ENCODE measurements at regions not wholly inside any gene's neighbourhood (a gene's known extent, or its start where the extent isn't known, plus 50 kb on each side); places are given as distances from the start of the nearest gene placed in this dataset.

DNA sequence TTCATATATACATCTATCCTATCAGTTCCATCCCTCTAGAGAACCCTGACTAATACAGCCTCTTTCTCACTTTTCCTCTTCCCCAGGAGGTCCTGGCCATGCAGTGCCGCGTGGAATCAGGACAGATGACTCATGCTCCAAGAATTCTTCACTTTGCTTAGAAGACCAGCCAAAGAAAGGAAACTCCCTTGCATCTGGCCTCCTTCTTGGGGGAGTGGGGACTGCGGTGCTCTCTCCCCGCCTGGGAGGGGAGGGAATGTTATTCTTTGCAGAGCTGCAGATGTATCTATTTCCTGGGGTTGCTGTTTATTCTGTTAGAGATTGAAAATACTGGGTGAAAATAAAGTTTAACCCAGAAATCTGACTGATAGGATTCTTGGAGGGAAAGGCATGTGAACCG is 111.5 kb upstream of the SH3BP4 start:
- DNase-seq (ENCODE audit: extremely low read depth in 1 of 2, low read depth in 1 of 2), result no peak

DNA sequence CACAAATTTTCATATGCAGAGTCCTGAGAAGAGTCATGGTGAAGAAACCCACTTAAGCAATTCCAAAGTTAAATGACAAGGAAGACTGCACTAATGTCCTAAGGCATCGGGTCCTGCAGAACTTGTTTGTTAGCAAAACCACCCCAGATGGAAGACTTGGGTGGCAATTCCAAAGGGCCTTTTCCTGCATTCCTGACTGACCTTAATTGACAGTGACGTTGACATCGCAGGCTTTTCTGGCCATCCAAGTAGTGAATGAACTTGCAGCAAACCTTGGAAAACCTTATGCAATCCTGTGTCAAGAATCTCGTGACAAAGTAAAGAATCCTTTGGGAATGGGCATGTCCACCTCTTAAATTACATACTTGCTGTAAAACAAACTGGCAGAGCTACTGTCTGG is 112.5 kb upstream of the SH3BP4 start:
- DNase-seq (ENCODE audit: extremely low read depth in 1 of 2, low read depth in 1 of 2), result no peak

DNA sequence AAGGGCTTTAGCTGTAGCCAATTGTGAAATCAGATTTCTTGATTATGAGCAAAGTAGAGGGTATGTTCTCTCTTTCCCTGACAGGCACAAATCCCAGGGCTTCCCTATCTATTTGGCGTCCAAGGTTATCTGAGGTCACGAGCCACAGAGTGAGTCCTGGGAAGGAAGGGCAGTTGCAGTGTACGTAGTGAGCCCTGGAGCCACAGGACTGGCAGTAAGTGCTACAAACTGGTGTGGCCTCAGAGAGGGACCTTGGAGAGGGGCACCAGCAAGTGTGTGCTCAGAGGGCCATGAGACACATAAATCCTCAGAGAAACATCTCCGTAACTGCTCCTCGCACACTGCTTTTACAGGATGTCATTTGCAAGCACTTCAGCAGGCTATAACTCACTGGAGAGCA is 115.5 kb upstream of the SH3BP4 start:
- no peak for DNase-seq (ENCODE audit: extremely low read depth in 1 of 2, low read depth in 1 of 2)

DNA sequence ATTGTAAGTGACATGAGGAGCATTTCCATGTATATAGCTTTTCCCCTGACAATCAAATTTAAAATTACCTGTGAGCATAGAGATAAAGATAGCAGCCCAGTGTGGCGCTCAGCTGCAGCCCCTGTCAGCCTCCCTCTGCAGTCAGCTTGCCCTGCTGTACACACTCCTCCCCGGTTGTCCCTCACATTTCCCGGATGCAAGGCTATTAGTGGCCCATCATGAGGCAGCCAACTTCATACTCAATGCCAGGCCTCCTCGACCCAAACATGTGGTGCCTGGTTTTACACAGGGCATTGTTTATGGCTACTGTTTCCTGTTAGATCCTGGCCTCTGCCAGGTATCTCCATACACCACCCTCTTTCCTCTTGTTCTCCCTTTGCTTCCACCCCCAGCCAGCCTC is 116.1 kb upstream of the SH3BP4 start:
- no peak for DNase-seq (ENCODE audit: extremely low read depth in 1 of 2, low read depth in 1 of 2)

DNA sequence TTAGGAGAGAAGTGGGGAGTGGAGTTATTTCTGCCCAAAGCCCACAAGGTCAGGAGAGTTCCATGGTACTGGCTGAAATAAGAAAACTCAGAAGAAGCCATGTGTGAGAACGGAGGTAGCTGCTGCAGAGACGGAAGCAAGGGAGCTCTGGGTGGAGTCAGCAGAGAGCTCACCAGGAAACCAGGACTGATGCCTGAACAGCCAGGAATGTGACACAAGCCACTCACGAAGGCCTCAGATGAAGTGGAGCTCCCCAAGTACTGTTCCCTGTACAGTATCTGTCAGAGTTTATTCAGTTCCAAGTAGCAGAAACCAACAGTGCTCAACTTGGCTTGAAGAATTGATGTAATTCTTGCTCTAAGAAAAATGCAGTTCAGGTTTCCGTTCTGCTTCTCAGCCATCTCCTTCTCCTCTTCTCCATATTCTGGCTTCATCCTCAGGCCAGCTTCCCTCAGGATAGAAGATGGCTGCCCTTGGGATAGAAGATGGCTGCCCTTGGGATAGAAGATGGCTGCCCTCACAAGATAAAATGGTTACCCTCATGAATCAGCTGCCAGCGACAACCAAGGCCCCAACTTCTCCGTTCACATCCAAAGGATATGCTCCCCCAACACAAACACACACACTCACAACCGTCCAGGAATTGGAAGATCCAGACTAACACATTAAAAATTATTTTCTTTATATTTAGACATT is 117.4 kb upstream of the SH3BP4 start:
- no peak for DNase-seq (ENCODE audit: extremely low read depth in 1 of 2, low read depth in 1 of 2)

DNA sequence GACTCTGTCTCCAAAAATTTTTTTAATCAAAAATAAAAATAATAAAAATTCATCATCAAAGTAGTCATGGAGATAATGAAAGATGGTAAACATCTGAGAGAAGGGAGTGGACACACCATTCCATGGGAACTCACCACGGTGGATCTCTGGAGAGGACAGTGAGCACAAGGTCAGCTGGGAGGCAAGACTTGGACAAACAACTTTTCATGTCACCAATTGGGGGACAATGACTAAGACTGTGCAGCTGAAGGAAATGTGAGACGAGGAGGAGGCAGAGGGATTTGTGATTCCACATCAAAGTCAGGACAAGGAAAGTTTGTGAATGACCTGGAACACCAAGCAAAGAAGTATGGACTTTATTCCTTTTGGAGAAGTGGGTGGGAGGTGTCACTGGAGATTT is 121.0 kb upstream of the SH3BP4 start:
- DNase-seq (ENCODE audit: extremely low read depth in 1 of 2, low read depth in 1 of 2), result no peak

DNA sequence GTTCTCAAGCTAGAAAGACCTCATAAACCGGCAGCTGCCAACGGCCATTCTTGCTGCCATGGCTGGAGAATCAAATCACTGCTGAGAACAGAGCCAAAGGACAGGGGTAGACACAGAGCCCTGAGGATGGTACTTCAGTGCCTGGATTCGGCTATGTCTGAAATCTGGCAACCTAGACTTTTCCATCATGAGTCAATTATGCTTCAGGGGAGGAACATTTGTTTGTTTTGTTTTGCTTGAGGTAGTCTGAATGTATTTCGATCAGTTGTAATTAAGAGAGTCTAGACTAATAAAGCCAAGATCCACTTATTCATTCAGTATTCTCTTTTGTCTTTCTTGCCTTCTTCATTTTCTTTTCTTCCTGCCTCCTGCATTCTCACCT is 122.8 kb upstream of the SH3BP4 start:
- DNase-seq (ENCODE audit: extremely low read depth in 1 of 2, low read depth in 1 of 2), result no peak

DNA sequence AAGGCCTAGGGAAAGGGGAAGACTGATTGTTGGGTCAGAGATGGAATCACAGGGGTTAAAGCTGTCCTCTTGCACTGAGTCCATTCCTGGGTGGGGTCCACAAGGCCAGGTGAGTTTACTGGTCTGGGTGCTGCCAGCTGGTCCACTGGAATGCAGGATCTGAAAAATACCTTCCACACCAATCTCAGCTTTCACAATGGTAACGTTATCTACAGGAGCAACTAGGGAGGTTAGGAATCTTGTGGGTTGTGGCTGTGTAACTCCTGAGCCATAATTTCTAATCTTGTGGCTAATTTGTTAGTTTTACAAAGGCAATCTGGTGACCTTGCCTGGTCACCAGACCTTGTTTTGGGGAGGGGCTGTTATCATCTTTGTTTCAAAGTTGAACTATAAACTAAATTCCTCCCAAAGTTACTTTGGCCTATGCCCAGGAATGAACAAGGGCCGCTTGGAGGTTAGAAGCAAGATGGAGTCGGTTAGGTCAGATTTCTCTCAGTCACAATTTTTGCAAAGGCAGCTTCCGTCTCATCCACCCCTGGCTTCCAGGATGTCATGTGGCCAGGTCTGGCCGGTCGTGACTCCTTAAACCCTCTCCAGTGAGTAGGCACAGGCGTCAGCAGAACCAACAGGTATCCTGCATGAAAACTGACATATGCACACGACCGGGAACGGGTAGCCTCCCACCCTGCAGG is 123.3 kb upstream of the SH3BP4 start:
- DNase-seq (ENCODE audit: extremely low read depth in 1 of 2, low read depth in 1 of 2), result no peak

DNA sequence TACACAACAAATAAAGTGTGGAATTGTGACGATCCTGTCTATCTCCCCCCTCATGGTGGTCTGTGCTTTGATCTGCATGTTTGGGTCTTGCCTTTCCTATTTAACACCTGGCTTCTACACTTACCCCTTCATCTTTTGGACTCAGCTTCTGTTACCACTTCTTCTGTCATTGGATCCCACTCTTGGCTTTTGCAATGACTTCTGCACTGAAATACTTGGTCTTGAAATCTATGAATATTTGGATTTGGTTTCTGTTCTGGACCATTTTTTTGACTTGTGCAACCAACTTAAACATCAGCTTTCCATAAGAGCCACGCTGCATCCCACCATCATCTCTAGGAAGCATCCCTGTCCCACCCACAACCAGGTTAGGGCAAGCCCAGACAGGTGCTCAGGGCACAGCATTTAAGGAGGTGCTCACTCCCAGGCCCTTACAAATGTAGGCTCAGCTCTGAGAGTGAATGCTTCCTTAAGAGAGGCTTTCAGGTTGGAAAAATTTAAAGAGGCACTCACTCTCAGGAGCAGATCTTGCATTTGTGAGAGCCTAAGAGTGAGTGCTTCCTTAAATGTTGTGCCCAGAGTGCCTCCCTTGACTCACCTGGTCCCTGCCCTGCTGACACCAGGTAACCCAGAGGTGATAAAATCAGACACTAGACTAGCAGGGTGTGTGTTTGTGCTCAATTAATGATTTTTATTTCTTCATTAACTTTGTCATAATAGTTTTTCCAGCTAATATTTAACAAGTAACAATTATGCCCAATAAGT is 124.5 kb upstream of the SH3BP4 start:
- DNase-seq (ENCODE audit: extremely low read depth in 1 of 2, low read depth in 1 of 2), result no peak

DNA sequence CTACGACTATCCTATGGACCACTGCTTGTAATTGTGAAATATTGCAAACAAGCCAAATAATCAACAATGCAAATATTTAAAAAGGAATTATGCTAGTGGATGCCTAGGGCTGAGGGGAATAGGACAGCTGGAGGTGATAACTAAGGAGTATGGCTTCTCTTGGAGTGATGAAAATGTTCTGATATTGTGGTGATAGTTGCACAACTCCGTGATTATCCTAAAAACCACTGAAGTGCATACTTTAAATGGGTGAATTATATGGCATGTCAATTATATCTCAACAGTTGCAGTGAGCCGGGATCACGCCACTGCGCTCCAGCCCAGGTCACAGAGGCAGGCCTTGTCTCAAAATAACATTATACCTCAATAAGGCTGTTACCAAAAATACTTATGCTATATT is 125.1 kb upstream of the SH3BP4 start:
- no peak for DNase-seq (ENCODE audit: extremely low read depth in 1 of 2, low read depth in 1 of 2)

DNA sequence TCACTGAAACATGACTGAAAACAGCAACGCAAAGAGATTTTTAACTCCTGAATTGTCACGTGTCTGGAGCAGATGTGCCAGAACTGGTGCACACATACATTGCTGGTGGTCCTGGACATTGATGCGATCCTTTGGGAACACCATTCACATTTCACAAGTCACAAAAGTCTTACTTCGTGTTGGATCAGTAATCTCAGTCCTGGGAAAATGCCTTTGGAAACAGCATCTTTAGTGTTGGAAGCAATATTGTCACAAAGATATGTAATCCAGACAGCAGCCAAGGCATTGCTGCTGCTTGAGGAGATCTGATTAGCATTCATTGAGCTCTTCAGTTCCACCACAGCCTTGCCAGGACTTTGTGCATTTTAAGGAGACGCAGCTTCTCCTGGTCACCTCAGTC is 126.2 kb upstream of the SH3BP4 start:
- no peak for DNase-seq (ENCODE audit: extremely low read depth in 1 of 2, low read depth in 1 of 2)

DNA sequence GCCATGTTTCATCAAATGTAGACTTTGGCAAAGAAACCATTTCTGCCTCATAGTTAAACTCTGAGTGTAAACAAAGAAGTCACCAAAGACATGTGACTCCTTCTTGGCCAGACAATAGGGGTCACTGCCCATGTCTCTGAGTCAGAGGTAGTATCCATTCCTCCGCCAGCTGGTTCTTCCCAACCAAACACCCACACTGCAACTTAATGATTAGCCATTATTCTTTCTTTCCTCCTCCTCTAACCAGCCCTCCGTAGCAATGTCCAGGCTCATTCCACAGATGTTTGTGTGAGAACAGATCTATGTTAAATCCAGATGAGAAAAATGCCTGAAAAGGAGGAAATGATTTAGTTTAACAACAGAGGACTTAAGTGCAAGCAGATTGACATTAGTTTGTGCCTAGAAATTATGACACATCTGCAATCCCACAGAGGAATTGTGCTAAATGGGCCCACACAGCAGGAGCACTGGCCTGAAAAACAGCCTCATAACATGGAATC is 127.9 kb upstream of the SH3BP4 start:
- no peak for DNase-seq (ENCODE audit: extremely low read depth in 1 of 2, low read depth in 1 of 2)

DNA sequence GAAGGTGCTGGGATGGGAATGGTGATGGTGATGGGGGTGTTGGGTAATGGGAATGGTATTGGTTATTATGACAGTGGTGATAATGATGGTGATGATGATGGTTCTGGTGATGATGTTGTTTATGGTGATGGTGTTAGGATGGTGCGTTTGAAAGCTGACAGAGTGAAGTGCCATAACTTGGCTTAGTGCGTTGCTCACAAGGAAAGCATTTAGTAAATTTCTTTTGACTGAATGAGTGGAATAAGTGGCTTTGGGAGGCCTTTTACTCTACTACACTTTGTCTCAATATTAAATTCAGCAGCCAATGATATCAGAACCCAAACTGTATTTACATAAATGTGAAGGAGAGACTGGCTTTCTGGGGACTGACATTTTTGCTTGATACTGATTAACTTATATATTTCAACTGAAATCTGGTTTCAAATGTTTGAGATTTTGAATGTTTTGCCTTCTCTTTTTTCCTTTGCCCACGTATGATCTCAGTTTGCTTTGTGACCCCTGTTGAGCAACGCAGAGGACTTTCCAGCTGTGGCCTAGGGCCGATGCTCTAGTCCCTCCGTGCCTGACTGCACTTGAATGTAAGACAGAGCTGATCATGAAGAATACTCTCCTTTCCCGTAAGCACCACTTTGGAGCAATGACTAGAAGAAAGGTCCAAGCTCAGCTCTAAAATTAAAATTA is 128.5 kb upstream of the SH3BP4 start:
- DNase-seq (ENCODE audit: extremely low read depth in 1 of 2, low read depth in 1 of 2), result no peak

DNA sequence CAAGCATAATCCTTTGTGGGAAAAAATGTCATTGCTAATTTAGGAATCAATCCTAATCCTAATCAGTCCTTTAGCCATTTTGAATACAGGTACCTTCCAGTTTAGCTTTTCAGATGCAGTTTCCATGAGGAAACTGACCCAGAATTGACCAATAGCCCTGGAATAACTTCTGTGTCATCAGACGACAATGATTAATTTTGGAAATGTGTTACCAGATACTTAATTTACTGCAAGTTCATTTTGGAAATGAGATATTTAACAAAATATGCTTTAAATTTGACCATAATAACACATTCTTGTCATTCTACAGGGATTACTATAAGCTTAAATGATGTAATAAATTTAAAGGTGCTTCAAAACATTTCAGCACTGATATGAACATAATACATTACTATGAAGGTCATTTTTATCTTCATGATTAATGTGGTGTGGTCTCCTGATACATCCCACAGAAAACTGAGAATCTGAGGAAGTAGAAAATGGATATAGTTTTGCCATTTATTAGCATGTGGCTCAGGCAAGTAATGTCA is 129.8 kb upstream of the SH3BP4 start:
- no peak for DNase-seq (ENCODE audit: extremely low read depth in 1 of 2, low read depth in 1 of 2)

DNA sequence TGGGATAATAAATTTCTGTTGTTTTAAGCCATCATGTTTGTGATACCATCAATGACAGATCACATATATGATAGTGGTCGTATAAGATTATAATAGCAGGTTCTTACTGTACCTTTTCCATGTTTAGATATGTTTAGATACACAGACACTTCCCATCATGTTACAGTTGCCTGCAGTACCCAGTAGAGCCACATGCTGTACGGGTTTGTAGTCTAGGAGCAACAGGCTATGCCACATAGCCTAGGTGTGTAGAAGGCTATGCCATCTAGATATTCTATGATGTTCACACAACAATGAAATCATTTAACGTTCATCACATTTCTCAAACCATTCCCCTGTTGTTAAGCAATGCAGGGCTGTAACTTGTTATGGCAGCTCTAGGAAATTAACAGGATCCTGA is 132.9 kb upstream of the SH3BP4 start:
- no peak for DNase-seq (ENCODE audit: extremely low read depth in 1 of 2, low read depth in 1 of 2)

DNA sequence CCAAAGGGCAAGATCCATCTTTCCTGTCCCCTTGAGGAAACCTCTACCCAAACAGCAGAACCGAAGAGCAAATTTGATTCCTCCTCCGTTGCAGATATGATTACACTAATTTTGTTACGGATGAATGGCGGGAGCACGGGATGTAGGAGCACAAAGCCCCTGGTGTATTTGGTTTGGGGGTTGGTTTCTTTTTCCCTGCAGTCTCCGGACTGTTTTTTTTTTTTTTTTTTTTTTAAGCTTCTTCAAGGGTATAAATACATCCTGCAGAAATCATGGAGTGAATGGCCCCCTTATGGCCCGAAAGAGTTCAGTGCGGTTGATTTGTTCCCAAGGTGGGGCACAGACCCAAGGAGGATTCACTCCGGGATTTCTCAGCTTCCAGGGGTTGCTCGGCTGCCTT is 135.3 kb upstream of the SH3BP4 start:
- DNase-seq (ENCODE audit: extremely low read depth in 1 of 2, low read depth in 1 of 2), result no peak

DNA sequence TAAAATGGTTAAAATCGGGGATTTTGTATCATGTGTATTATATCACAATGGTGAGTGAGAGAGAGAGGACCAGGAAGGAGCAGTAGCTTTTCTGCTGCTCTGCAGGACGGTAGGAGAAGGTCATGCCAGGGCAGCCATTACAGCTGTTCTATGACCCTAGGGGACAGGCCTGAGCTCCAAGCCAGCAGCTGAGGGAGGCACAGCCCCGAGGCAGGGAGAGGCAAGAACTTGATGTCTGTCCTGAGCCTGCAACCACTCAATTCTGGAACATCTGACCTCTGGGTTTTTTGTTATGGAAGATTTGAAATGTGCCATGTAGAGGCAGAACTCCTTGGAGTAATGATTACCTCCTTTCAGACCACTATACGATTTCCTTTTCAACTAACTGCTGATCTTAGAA is 135.8 kb upstream of the SH3BP4 start:
- DNase-seq (ENCODE audit: extremely low read depth in 1 of 2, low read depth in 1 of 2), result no peak

DNA sequence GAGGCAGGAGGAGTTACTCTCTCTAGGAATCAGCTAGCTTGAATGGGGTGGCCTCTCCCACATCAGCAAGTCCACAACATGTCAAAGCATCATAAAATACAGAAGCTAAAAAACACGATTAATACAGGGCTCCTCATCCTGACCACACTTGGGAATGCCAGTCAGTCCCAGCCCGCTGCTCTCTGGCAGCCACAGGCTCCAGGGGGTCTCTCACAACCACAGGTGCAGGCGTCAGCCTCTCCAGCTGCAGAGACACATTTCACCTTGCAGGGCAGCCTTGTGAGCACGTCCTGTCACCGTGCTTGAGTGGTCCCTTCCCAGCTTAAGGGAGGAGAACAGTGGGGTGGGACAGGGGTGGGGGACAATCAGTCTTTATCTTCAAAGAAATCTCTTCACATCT is 137.4 kb upstream of the SH3BP4 start:
- DNase-seq (ENCODE audit: extremely low read depth in 1 of 2, low read depth in 1 of 2), result no peak

DNA sequence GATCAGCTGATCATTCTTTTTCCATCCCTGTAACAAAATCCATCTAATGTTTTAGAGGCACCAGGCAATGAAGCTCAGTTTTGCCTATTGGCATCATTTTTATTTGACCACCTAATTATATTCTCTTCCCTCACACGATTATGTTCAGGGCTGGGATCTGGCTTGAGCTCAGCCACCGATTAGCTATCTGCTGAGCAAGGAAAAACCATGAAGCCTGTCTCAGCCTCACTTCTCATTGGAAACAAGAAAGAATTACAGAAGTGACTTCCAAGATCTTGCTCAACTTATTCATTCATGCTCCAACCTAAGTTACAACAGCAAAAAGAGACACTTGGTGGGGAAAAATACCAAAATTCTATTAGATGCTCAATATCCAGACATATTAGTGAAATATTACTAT is 139.0 kb upstream of the SH3BP4 start:
- no peak for DNase-seq (ENCODE audit: extremely low read depth in 1 of 2, low read depth in 1 of 2)

DNA sequence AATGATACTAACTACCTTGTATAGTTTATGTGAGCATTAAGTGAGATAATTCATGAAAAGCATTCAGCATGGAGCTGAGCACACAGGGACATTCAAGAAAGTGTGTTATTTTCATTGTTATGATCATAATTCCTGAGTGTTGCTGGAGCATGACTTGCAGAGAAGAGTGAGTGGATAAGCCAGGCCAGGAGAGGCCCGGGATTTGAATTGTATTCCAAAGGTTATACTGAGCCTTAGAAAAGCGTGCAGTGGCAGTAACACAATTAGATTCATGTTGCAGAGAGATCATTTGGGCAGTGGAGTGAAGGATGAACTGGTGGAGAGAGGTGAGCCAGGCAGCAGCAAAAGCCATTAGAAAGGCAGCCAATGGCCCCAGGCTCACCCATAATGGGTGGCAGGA is 142.9 kb upstream of the SH3BP4 start:
- no peak for DNase-seq (ENCODE audit: extremely low read depth in 1 of 2, low read depth in 1 of 2)

DNA sequence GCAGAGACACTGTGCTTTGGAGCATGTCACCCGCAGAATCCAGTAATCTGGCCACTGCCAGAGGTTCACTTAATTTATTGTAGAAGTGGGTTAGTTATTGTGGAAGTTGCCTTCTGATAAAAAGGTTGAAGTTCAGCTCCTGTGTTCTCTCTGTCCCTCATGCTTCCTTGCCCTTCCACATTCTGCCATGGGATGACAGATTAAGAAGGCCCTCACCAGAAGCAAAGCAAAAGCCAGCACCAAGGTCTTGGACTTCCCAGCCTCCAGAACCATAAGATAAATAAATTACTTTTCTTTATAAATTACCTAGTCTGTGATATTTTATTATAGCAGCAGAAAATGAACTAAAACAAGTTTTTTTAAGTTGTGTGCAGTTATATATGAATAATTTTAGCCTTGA is 145.0 kb upstream of the SH3BP4 start:
- no peak for DNase-seq (ENCODE audit: extremely low read depth in 1 of 2, low read depth in 1 of 2)

Measured in stimulated activated CD8-positive, alpha-beta memory T cell treated with anti-CD3 and anti-CD28 coated beads, Interleukin-7, amount 100 ng/mL, for 48 hours (primary cell).